SK-N-SH (cell line): ENCODE measurements at regions not wholly inside any gene's neighbourhood (a gene's known extent, or its start where the extent isn't known, plus 50 kb on each side); places are given as distances from the start of the nearest gene placed in this dataset.

Experiments
- CTCF ChIA-PET: fragments of 300-600, 350-600 bp; formaldehyde crosslinking; extraction: SDS; loops from one replicate; lab custom pipeline; 2021; lab: Yijun Ruan, JAX
- POLR2A ChIA-PET: fragments of 350-600 bp; sonication (Branson Sonifier 250); formaldehyde crosslinking; extraction: SDS; loops from one replicate; lab custom pipeline; 2020; ENCODE audit warnings: antibody characterized with exemption, inconsistent platforms; lab: Yijun Ruan, JAX
- DNase-seq: peaks from one replicate; pipeline ENCODE4 v3.0.0; 2012
- H2AFZ ChIP-seq: fragments of 200-600 bp; sonication (generic); 2 replicates; pipeline ENCODE4 v1.8.1; 2016; ENCODE audit warnings: antibody characterized with exemption, mild to moderate bottlenecking, low read depth
- H3F3A ChIP-seq: fragments of 200-600 bp; sonication (generic); replicated peaks from 2 replicates; pipeline ENCODE3; 2016; ENCODE audit warnings: antibody characterized with exemption, mild to moderate bottlenecking; ENCODE audit not compliant: insufficient read depth
- H3K27ac ChIP-seq, 2 experiments: fragments of 200-500 bp in 1 of 2; fragments of 200-600 bp in 1 of 2; sonication (Bioruptor generic) in 1 of 2; sonication (generic), shearing (Covaris generic) in 1 of 2; 2 replicates each; pipeline versions ENCODE4 v1.5.1 to v1.6.1; 2014 to 2016; ENCODE audit warnings: low read depth in 2 of 2, inconsistent platforms in 1 of 2, low read length in 1 of 2, mild to moderate bottlenecking in 1 of 2, mixed read lengths in 1 of 2
- H3K27me3 ChIP-seq: fragments of 200-600 bp; sonication (generic), shearing (Covaris generic); 2 replicates; pipeline ENCODE4 v1.6.1; 2016; ENCODE audit warnings: mixed run types; ENCODE audit not compliant: insufficient read depth
- H3K36me3 ChIP-seq, 2 experiments: fragments of 200-500 bp in 1 of 2; fragments of 200-600 bp in 1 of 2; sonication (Bioruptor generic) in 1 of 2; sonication (generic) in 1 of 2; replicated peaks in 1 of 2; 2 replicates each; pipeline versions ENCODE3 to v1.5.1; 2014 to 2016; ENCODE audit warnings: low read length in 1 of 2, mild to moderate bottlenecking in 1 of 2; ENCODE audit not compliant: insufficient read depth in 2 of 2, control insufficient read depth in 1 of 2
- H3K4me1 ChIP-seq, 2 experiments: fragments of 200-500 bp in 1 of 2; fragments of 200-600 bp in 1 of 2; sonication (Bioruptor generic) in 1 of 2; sonication (generic), shearing (Covaris generic) in 1 of 2; 2 replicates each; pipeline versions ENCODE4 v1.5.1 to v1.6.1; 2014 to 2016; ENCODE audit warnings: low read depth in 1 of 2, low read length in 1 of 2, mixed run types in 1 of 2; ENCODE audit not compliant: insufficient read depth in 2 of 2, control insufficient read depth in 1 of 2
- H3K4me2 ChIP-seq: fragments of 200-600 bp; sonication (generic), shearing (Covaris generic); 2 replicates; pipeline ENCODE4 v1.6.1; 2017; ENCODE audit warnings: mixed run types
- H3K4me3 ChIP-seq, 2 experiments: fragments of 200-500 bp in 1 of 2; fragments of 200-600 bp in 1 of 2; sonication (Bioruptor generic) in 1 of 2; sonication (generic), shearing (Covaris generic) in 1 of 2; 2 replicates each; pipeline versions ENCODE4 v1.5.1 to v1.8.1; 2014 to 2016; ENCODE audit warnings: low read depth in 2 of 2, inconsistent platforms in 1 of 2, low read length in 1 of 2, mild to moderate bottlenecking in 1 of 2, mixed read lengths in 1 of 2, moderate library complexity in 1 of 2
- H3K79me2 ChIP-seq: fragments of 200-600 bp; sonication (generic); 2 replicates; pipeline ENCODE4 v1.8.1; 2017; ENCODE audit warnings: mild to moderate bottlenecking; ENCODE audit not compliant: insufficient read depth
- H3K9ac ChIP-seq: fragments of 200-600 bp; sonication (generic); 2 replicates; pipeline ENCODE4 v1.6.1; 2017; ENCODE audit warnings: mixed run types
- H3K9me2 ChIP-seq: fragments of 200-600 bp; sonication (generic); 2 replicates; pipeline ENCODE4 v1.6.1; 2017; ENCODE audit warnings: mixed run types
- H3K9me3 ChIP-seq: fragments of 200-600 bp; sonication (generic); 2 replicates; pipeline ENCODE4 v1.6.1; 2017; ENCODE audit warnings: mixed run types, mild to moderate bottlenecking, moderate library complexity
- H4K20me1 ChIP-seq: fragments of 200-600 bp; sonication (generic); 2 replicates; pipeline ENCODE4 v1.6.1; 2017; ENCODE audit warnings: mild to moderate bottlenecking, mixed run types; ENCODE audit not compliant: insufficient read depth
- CTCF ChIP-seq: fragments of 200-600 bp; sonication (generic); IDR thresholded peaks from 2 replicates; pipeline ENCODE4 v1.6.1; 2017; ENCODE audit warnings: antibody characterized with exemption, mild to moderate bottlenecking, moderate library complexity
- FOSL2 ChIP-seq: IDR thresholded peaks from 2 replicates; pipeline ENCODE4 v1.4.0; 2012; ENCODE audit warnings: low read depth, mild to moderate bottlenecking, moderate library complexity, borderline replicate concordance
- FOXM1 ChIP-seq: IDR thresholded peaks from 2 replicates; pipeline ENCODE4 v1.4.0; 2012; ENCODE audit warnings: low read depth, mild to moderate bottlenecking
- JUND ChIP-seq: IDR thresholded peaks from 2 replicates; pipeline ENCODE4 v1.4.0; 2012
- NFIC ChIP-seq: IDR thresholded peaks from 2 replicates; pipeline ENCODE4 v1.4.0; 2012; ENCODE audit warnings: borderline replicate concordance
- POLR2AphosphoS5 ChIP-seq: IDR thresholded peaks from 2 replicates; pipeline ENCODE4 v1.6.1; 2012; ENCODE audit warnings: low read depth, low read length
- SIN3A ChIP-seq: IDR thresholded peaks from 2 replicates; pipeline ENCODE4 v1.6.1; 2012; ENCODE audit warnings: low read depth, mild to moderate bottlenecking, low read length, moderate library complexity, borderline replicate concordance
- SMC3 ChIP-seq: IDR thresholded peaks from 2 replicates; pipeline ENCODE4 v1.6.1; 2012; ENCODE audit warnings: low read depth, low read length, improper control_type of control experiment
- TAF1 ChIP-seq: IDR thresholded peaks from 2 replicates; pipeline ENCODE4 v1.6.1; 2012; ENCODE audit warnings: low read depth, mild to moderate bottlenecking, low read length, moderate library complexity, borderline replicate concordance
- WGBS: methylation state at CpG from one replicate; pipeline ENCODE4 v1.1.6; 2017; ENCODE audit warnings: low lambda C conversion rate; 5-methylcytosine and 5-hydroxymethylcytosine counted together
- TF ChIP-seq, protein P1 (sequence below): IDR thresholded peaks from 2 replicates; pipeline ENCODE4 v1.6.1; 2012; ENCODE audit warnings: mild to moderate bottlenecking, low read depth, low read length, moderate library complexity

GRCh38 chr4:132670557-132670956 is 478.5 kb upstream of the PCDH10 start:
- H3K9me3 ChIP-seq = no peaks in the 10 kb centered on the region
- CTCF ChIA-PET = no interaction called here
- H3K4me3 ChIP-seq = no peak overlapping the region
- H3K36me3 ChIP-seq = no peaks in the 10 kb centered on the region
- 5% methylated on average over 1 of the region's 1 CpG for WGBS
- no peak for TF ChIP-seq CTCF
- TF ChIP-seq FOSL2 = no peak
- TF ChIP-seq SMC3 = no peak
- H3K9me2 ChIP-seq = no peaks in the 10 kb centered on the region; the same call in 1 of the 2 replicates
- no peaks in the 10 kb centered on the region for H3K79me2 ChIP-seq
- no peaks in the 10 kb centered on the region for H3K27me3 ChIP-seq
- H4K20me1 ChIP-seq = no peaks in the 10 kb centered on the region
- no peak overlapping the region for H3K9ac ChIP-seq
- no peaks in the 10 kb centered on the region for H3K4me1 ChIP-seq
- no peak overlapping the region for H3K4me2 ChIP-seq
- H3F3A ChIP-seq = no peaks in the 10 kb centered on the region
- no peak overlapping the region for H2AFZ ChIP-seq
- no peak for DNase-seq
- POLR2A ChIA-PET = no interaction called here
- no peak overlapping the region for H3K27ac ChIP-seq

DNA sequence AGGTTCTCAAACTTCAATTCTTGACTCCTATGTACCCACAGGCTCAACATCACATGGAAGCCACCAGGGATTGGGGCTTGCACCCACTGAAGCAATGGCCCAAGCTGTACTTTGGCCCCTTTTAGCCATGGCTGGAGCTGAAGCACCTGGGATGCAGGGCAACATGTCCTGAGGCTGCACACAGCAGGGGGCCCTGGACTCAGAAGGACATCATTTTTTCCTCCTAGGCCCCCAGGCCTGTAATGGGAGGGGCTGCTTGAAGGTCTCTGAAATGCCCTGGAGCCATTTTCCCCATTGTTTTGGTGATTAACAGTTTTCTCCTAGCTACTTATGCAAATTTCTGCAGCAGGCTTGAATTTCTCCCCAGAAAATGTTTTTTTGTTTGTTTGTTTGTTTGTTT is 465.1 kb upstream of the PCDH10 start:
- no peak overlapping the region for H3K4me3 ChIP-seq
- H3K79me2 ChIP-seq = no peaks in the 10 kb centered on the region
- POLR2A ChIA-PET = no interaction called here

More for the DNA sequence above, 465.1 kb upstream of the PCDH10 start:
- no peak for DNase-seq
- H2AFZ ChIP-seq = no peak overlapping the region
- no peaks in the 10 kb centered on the region for H3K27me3 ChIP-seq
- TF ChIP-seq, protein P1, sequence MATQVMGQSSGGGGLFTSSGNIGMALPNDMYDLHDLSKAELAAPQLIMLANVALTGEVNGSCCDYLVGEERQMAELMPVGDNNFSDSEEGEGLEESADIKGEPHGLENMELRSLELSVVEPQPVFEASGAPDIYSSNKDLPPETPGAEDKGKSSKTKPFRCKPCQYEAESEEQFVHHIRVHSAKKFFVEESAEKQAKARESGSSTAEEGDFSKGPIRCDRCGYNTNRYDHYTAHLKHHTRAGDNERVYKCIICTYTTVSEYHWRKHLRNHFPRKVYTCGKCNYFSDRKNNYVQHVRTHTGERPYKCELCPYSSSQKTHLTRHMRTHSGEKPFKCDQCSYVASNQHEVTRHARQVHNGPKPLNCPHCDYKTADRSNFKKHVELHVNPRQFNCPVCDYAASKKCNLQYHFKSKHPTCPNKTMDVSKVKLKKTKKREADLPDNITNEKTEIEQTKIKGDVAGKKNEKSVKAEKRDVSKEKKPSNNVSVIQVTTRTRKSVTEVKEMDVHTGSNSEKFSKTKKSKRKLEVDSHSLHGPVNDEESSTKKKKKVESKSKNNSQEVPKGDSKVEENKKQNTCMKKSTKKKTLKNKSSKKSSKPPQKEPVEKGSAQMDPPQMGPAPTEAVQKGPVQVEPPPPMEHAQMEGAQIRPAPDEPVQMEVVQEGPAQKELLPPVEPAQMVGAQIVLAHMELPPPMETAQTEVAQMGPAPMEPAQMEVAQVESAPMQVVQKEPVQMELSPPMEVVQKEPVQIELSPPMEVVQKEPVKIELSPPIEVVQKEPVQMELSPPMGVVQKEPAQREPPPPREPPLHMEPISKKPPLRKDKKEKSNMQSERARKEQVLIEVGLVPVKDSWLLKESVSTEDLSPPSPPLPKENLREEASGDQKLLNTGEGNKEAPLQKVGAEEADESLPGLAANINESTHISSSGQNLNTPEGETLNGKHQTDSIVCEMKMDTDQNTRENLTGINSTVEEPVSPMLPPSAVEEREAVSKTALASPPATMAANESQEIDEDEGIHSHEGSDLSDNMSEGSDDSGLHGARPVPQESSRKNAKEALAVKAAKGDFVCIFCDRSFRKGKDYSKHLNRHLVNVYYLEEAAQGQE = no peak
- TF ChIP-seq SIN3A (no peak), TAF1 (no peak), SMC3 (no peak), NFIC (no peak), FOSL2 (no peak), POLR2AphosphoS5 (no peak), JUND (no peak), FOXM1 (no peak)
- H3K9ac ChIP-seq = no peak overlapping the region
- no peaks in the 10 kb centered on the region for H3K36me3 ChIP-seq
- H3K9me3 ChIP-seq = no peaks in the 10 kb centered on the region
- no peaks in the 10 kb centered on the region for H3K9me2 ChIP-seq
- H3K4me2 ChIP-seq = no peak overlapping the region
- H4K20me1 ChIP-seq = no peaks in the 10 kb centered on the region
- CTCF ChIA-PET = no interaction called here
- no peak overlapping the region for H3K27ac ChIP-seq
- no peaks in the 10 kb centered on the region for H3F3A ChIP-seq
- no peaks in the 10 kb centered on the region for H3K4me1 ChIP-seq
